Smooth muscle cell (in vitro differentiated cells): ENCODE measurements at regions not wholly inside any gene's neighbourhood (a gene's known extent, or its start where the extent isn't known, plus 50 kb on each side); places are given as distances from the start of the nearest gene placed in this dataset. TPM values are rescaled to one million over a fixed set of nuclear protein-coding genes. Genes with fewer than 3 reads are reported as not detected.

Experiments used
- DNase-seq: peaks from one replicate; lab custom pipeline; 2025; ENCODE audit not compliant: unreplicated experiment; lab: John Stamatoyannopoulos, UW
- H2AFZ ChIP-seq: fragments of 200-600 bp; sonication (generic); 2 replicates; pipeline ENCODE4 v1.6.0; 2016; ENCODE audit warnings: antibody characterized with exemption, low read depth, mild to moderate bottlenecking
- H3F3A ChIP-seq: fragments of 200-600 bp; sonication (generic); 2 replicates; pipeline ENCODE4 v1.6.0; 2017; ENCODE audit warnings: antibody characterized with exemption, low read depth
- H3K27ac ChIP-seq: fragments of 200-600 bp; sonication (generic); 2 replicates; pipeline ENCODE4 v1.5.1; 2016; ENCODE audit warnings: low read depth, mild to moderate bottlenecking
- H3K27me3 ChIP-seq: fragments of 200-600 bp; sonication (generic); 2 replicates; pipeline ENCODE4 v1.6.1; 2016; ENCODE audit warnings: low read depth, mild to moderate bottlenecking
- H3K36me3 ChIP-seq: fragments of 200-600 bp; sonication (generic); 2 replicates; pipeline ENCODE4 v1.5.1; 2016; ENCODE audit warnings: low read depth
- H3K4me1 ChIP-seq: fragments of 200-600 bp; sonication (generic); 2 replicates; pipeline ENCODE4 v1.5.1; 2016; ENCODE audit warnings: low read depth
- H3K4me2 ChIP-seq: fragments of 200-600 bp; sonication (generic); 2 replicates; pipeline ENCODE4 v1.6.0; 2016; ENCODE audit warnings: mild to moderate bottlenecking
- H3K4me3 ChIP-seq: fragments of 200-600 bp; sonication (generic); 2 replicates; pipeline ENCODE4 v1.5.1; 2016; ENCODE audit warnings: mild to moderate bottlenecking
- H3K79me2 ChIP-seq: fragments of 200-600 bp; sonication (generic); 2 replicates; pipeline ENCODE4 v1.6.0; 2016; ENCODE audit warnings: low read depth, mild to moderate bottlenecking
- H3K9ac ChIP-seq: fragments of 200-600 bp; sonication (generic); 2 replicates; pipeline ENCODE4 v1.6.0; 2016; ENCODE audit warnings: low read depth
- H3K9me3 ChIP-seq: fragments of 200-600 bp; sonication (generic); replicated peaks from 2 replicates; pipeline ENCODE4 v1.5.1; 2016; ENCODE audit warnings: low read depth
- H4K20me1 ChIP-seq: fragments of 200-600 bp; sonication (generic); 2 replicates; pipeline ENCODE4 v1.6.0; 2016; ENCODE audit warnings: low read depth
- CTCF ChIP-seq: fragments of 200-600 bp; sonication (generic); IDR thresholded peaks from 2 replicates; pipeline ENCODE4 v1.5.1; 2017; ENCODE audit warnings: borderline replicate concordance, mild to moderate bottlenecking, antibody characterized with exemption; ENCODE audit not compliant: insufficient read depth, poor library complexity, severe bottlenecking
- WGBS: methylation state at CpG from one replicate; pipeline ENCODE4 v1.1.7; 2016; ENCODE audit warnings: low lambda C conversion rate; 5-methylcytosine and 5-hydroxymethylcytosine counted together
- small RNA-seq: library from RNA; depleted of rRNA; stranded (forward); fragments of <200 nt; gene quantifications from one replicate; pipeline ENCODE3, GENCODE V24; 2014

GRCh38 chr3:20236603-20237002 lies 50.6 kb upstream of the SGO1 start:
- no peaks in the 10 kb centered on the region for H3F3A ChIP-seq
- H3K9me3 ChIP-seq, result no peaks in the 10 kb centered on the region
- H3K27ac ChIP-seq, result no peak overlapping the region
- H3K9ac ChIP-seq, result no peak overlapping the region
- TF ChIP-seq CTCF, result no peak
- H3K79me2 ChIP-seq, result no peaks in the 10 kb centered on the region
- H3K4me2 ChIP-seq, result no peak overlapping the region
- H3K4me3 ChIP-seq, result no peak overlapping the region
- 71% methylated on average over 3 of the region's 3 CpGs for WGBS
- no peaks in the 10 kb centered on the region for H3K27me3 ChIP-seq
- no peaks in the 10 kb centered on the region for H4K20me1 ChIP-seq
- no peak overlapping the region for H2AFZ ChIP-seq
- DNase-seq, result no peak
- no peaks in the 10 kb centered on the region for H3K36me3 ChIP-seq
- H3K4me1 ChIP-seq, result no peaks in the 10 kb centered on the region

Small RNA genes in the stretch of these regions (small RNA-seq; reads per million reads assigned to genes)
- gene RNU6-815P, result not detected
- not detected for gene RNU6-822P
